B cell (primary cell): ENCODE measurements at regions not wholly inside any gene's neighbourhood (a gene's known extent, or its start where the extent isn't known, plus 50 kb on each side); places are given as distances from the start of the nearest gene placed in this dataset. TPM values are rescaled to one million over a fixed set of nuclear protein-coding genes. Genes with fewer than 3 reads are reported as not detected.

Source experiments
- small RNA-seq: library from RNA; depleted of rRNA; stranded (forward); fragments of <200 nt; gene quantifications from one replicate; pipeline ENCODE3, GENCODE V24; 2012; ENCODE audit warnings: low replicate concordance, low read depth; ENCODE audit not compliant: insufficient read length

Small RNAs in the stretch of these regions (small RNA-seq; reads per million reads assigned to genes)
- not detected for gene RF00019
- gene RN7SL101P = not detected
